ENCODE measurements at regions not wholly inside any gene's neighbourhood (a gene's known extent, or its start where the extent isn't known, plus 50 kb on each side); places are given as distances from the start of the nearest gene placed in this dataset.

DNA sequence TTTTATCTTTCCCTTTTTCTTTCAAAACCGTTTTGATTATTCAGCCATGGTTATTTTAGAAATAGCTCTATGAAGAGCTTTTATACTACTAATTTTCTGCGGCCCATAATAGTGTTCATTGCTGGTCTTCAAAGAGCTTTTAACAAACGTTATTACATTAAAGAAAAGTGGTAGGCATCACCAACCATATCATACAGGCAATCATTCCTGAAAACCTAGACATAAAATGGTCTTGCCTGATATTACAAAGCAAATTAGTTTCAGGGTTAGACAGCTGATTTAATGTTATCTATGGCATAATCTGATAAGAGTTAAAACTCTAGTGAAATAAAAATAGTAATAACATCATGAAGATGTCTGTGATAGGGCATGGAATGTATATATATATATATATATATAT, 89.7 kb upstream of the CNTN1 start:
- H3K9ac ChIP-seq (ENCODE audit: insufficient read depth, low read length, poor library complexity, severe bottlenecking) = no peak overlapping the region
- no peak for DNase-seq
- no peak overlapping the region for H3K4me3 Mint-ChIP-seq
- no peaks in the 10 kb centered on the region for H3K9me3 ChIP-seq (replicated peaks in 1 of 2; ENCODE audit: control insufficient read depth in 1 of 2, insufficient read depth in 1 of 2, low read length in 2 of 2)
- WGBS (ENCODE audit: insufficient coverage) = no CpG with 5 or more reads among the region's 3 CpGs
- H3K36me3 ChIP-seq (replicated peaks in 1 of 2; ENCODE audit: control insufficient read depth in 1 of 2, insufficient read depth in 2 of 2, low read length in 2 of 2) = no peaks in the 10 kb centered on the region
- H3K36me3 Mint-ChIP-seq = no peaks in the 10 kb centered on the region
- H3K27me3 Mint-ChIP-seq (ENCODE audit: low read depth in 3 of 3) = no peaks in the 10 kb centered on the region
- intact Hi-C loops (cut with micrococcal nuclease) = no loop called here
- H3K27ac ChIP-seq (ENCODE audit: low read depth in 1 of 2, low read length in 2 of 2) = no peak overlapping the region
- H3K27me3 ChIP-seq (ENCODE audit: control insufficient read depth in 2 of 2, insufficient read depth in 2 of 2, low read length in 2 of 2) = no peaks in the 10 kb centered on the region
- TF ChIP-seq, protein P1, sequence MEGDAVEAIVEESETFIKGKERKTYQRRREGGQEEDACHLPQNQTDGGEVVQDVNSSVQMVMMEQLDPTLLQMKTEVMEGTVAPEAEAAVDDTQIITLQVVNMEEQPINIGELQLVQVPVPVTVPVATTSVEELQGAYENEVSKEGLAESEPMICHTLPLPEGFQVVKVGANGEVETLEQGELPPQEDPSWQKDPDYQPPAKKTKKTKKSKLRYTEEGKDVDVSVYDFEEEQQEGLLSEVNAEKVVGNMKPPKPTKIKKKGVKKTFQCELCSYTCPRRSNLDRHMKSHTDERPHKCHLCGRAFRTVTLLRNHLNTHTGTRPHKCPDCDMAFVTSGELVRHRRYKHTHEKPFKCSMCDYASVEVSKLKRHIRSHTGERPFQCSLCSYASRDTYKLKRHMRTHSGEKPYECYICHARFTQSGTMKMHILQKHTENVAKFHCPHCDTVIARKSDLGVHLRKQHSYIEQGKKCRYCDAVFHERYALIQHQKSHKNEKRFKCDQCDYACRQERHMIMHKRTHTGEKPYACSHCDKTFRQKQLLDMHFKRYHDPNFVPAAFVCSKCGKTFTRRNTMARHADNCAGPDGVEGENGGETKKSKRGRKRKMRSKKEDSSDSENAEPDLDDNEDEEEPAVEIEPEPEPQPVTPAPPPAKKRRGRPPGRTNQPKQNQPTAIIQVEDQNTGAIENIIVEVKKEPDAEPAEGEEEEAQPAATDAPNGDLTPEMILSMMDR (IDR thresholded peaks at IDR 0.05) = no peak
- H2AFZ ChIP-seq (ENCODE audit: insufficient read depth, low read depth, low read length, poor library complexity, severe bottlenecking) = no peak overlapping the region
- H3K4me3 ChIP-seq (replicated peaks in 1 of 3; ENCODE audit: low read depth in 2 of 3, low read length in 3 of 3) = no peak overlapping the region
- no peak overlapping the region for H3K27ac Mint-ChIP-seq
- H3K4me1 ChIP-seq (ENCODE audit: control insufficient read depth in 1 of 2, insufficient read depth in 2 of 2, low read length in 2 of 2) = no peaks in the 10 kb centered on the region
- no peaks in the 10 kb centered on the region for H3K4me1 Mint-ChIP-seq
- H4K20me1 ChIP-seq (ENCODE audit: insufficient read depth, low read length) = no peaks in the 10 kb centered on the region
- H3K79me2 ChIP-seq (ENCODE audit: insufficient read depth, low read length) = no peaks in the 10 kb centered on the region
- no peak overlapping the region for H3K4me2 ChIP-seq (replicated peaks; ENCODE audit: extremely low read depth, low read length, poor library complexity, severe bottlenecking)
- peaks cover 0 to 6% (median 0%) of the 10 kb centered on the region in 7 donors for H3K9me3 Mint-ChIP-seq

DNA sequence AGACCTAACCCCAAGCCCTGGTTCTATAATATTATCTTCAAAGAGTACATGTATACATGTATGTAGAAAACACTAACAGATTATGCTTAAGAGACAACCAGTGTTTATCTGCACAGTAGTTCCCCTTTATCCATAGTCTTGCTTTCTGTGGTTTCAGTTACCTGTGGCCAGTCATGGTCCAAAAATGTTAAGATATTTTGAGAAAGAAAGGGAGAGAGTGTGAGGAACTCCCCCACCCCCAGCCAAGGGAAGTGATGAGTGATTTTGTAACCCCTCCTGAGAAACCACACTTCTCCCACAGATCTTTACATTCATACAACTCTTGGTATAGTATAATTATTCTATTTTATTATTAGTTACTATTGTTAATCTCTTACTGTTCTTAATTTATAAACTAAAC, 77.3 kb upstream of the CNTN1 start:
- H4K20me1 ChIP-seq (ENCODE audit: insufficient read depth, low read length) = no peaks in the 10 kb centered on the region
- Mint-ChIP-seq H3K4me3 (no peak overlapping the region), H3K36me3 (no peaks in the 10 kb centered on the region), H3K4me1 (peaks cover 11% of the 10 kb centered on the region), H3K27ac (no peak overlapping the region), H3K27me3 (ENCODE audit: low read depth in 3 of 3) (peaks cover 0 to 2% (median 0%) of the 10 kb centered on the region in 3 donors), H3K9me3 (peaks cover 0 to 9% (median 0%) of the 10 kb centered on the region in 7 donors)
- intact Hi-C loops (cut with micrococcal nuclease) = no loop called here
- TF ChIP-seq, protein P1 (IDR thresholded peaks at IDR 0.05) = no peak
- H3K9ac ChIP-seq (ENCODE audit: insufficient read depth, low read length, poor library complexity, severe bottlenecking) = no peak overlapping the region
- no peak for DNase-seq
- H3K4me3 ChIP-seq (replicated peaks in 1 of 3; ENCODE audit: low read depth in 2 of 3, low read length in 3 of 3) = no peak overlapping the region
- no peaks in the 10 kb centered on the region for H3K79me2 ChIP-seq (ENCODE audit: insufficient read depth, low read length)
- H3K27me3 ChIP-seq (ENCODE audit: control insufficient read depth in 2 of 2, insufficient read depth in 2 of 2, low read length in 2 of 2) = no peaks in the 10 kb centered on the region
- peaks cover 4 to 6% of the 10 kb centered on the region in 2 donors for H3K4me1 ChIP-seq (ENCODE audit: control insufficient read depth in 1 of 2, insufficient read depth in 2 of 2, low read length in 2 of 2)
- H3K4me2 ChIP-seq (replicated peaks; ENCODE audit: extremely low read depth, low read length, poor library complexity, severe bottlenecking) = no peak overlapping the region
- H3K27ac ChIP-seq (ENCODE audit: low read depth in 1 of 2, low read length in 2 of 2) = no peak overlapping the region
- H2AFZ ChIP-seq (ENCODE audit: insufficient read depth, low read depth, low read length, poor library complexity, severe bottlenecking) = no peak overlapping the region
- no peaks in the 10 kb centered on the region for H3K36me3 ChIP-seq (replicated peaks in 1 of 2; ENCODE audit: control insufficient read depth in 1 of 2, insufficient read depth in 2 of 2, low read length in 2 of 2)
- H3K9me3 ChIP-seq (replicated peaks in 1 of 2; ENCODE audit: control insufficient read depth in 1 of 2, insufficient read depth in 1 of 2, low read length in 2 of 2) = no peaks in the 10 kb centered on the region

Measured in CD14-positive monocyte (primary cell).